NCI-H82 treated with DMSO at 0.1 percent for 48 hours (cell line): ENCODE measurements at regions not wholly inside any gene's neighbourhood (a gene's known extent, or its start where the extent isn't known, plus 50 kb on each side); places are given as distances from the start of the nearest gene placed in this dataset.
"Not testable (repeated sequence)": the region's sequence is repeated elsewhere in the genome, so short reads cannot be mapped to it uniquely, and the experiment has no call there.

Experiments
- DNase-seq: peaks from one replicate; lab custom pipeline; 2025; ENCODE audit not compliant: unreplicated experiment; lab: John Stamatoyannopoulos, UW

DNA sequence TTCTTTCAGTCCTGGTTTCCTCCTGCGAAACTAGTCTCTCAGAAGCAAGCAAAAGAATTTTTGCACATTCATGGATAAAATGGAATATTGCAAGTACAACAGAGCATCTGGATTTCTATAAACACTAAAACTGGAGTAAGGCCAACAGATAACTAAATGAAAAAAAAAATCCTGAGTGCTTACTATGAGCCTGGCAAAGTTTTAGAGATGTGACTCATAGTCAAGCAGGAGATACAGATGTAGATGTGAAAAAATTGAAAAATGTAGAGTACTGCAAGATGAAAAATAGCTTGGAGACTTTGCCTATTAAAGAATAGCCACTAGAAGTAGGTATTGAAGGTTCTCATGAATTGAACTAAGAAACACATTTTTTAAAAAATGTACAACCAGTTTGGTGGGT, 397.4 kb downstream of the OTOL1 start:
- no peak for DNase-seq

DNA sequence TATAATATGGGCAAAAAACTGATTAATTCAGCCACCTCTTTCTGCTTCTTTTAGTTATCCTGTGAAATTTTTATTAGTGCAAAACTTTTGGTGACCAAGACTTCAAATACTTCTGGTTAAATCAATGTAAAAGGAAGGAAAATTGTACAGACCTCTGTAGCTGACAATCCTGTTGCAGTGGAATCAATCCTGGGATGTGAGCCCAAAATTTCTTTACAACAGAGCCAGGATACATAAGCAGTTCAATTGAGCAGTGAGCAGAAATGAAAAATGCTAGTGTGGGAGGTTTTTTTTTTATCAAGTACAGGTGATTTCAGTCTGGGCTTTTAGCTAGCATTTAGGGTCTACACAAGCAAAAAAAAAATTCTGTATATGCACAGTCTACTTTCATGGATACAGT, 398.0 kb downstream of the OTOL1 start:
- no peak for DNase-seq

DNA sequence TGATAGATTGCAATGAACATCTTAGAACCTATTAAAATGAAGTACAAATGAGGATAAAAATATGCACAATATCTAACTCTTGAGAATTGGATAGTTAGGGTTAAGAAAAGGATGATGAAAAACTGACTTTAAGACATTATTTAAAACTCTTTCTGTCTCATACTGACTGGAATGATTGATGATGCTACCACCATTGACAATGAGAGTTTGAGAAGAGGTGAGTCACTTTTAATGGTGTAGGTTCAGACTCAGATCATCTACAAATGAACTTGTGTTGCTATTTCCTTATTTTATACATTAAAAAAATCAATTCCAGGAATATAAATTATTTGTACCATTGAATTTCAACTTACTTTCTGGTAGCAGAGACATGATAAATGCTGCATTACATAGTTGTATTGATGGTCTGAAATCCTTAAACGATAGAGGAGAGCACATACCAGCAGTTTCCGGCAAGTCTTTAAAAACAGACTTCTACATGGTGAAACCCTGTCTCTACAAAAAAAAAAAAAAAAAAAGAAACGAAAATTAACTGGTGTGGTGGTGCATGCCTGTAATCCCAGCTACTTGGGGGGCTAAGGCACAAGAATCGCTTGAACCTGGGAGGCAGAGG, 409.0 kb downstream of the OTOL1 start:
- DNase-seq: no peak

DNA sequence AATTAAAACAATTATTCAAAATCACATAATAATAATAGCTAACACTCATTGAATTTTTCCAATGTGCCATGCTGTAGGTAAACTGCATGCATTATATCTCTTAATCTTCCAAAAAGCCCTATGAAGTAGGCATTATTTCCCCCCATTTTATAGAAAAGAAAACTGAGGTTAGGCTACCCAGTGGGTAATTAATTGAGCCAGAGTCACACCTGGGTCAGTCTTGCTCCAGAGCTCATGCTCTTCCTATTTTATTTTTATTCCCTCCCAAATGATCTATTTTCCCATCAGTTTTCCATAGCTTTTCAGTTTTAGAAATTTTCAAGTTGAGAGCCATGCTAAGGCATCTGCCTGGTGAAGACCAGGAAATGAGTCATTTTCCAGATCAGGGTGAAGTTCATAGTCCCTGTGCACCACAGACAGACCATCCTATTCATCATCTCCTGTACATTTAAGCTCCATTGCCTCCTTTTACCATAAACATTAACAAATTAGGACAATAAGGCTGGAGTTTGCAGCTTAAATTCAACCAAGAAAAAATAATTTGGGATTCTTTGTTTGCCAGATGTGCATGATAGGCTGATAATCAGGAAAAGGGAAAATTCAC, 417.3 kb downstream of the OTOL1 start:
- DNase-seq: no peak

DNA sequence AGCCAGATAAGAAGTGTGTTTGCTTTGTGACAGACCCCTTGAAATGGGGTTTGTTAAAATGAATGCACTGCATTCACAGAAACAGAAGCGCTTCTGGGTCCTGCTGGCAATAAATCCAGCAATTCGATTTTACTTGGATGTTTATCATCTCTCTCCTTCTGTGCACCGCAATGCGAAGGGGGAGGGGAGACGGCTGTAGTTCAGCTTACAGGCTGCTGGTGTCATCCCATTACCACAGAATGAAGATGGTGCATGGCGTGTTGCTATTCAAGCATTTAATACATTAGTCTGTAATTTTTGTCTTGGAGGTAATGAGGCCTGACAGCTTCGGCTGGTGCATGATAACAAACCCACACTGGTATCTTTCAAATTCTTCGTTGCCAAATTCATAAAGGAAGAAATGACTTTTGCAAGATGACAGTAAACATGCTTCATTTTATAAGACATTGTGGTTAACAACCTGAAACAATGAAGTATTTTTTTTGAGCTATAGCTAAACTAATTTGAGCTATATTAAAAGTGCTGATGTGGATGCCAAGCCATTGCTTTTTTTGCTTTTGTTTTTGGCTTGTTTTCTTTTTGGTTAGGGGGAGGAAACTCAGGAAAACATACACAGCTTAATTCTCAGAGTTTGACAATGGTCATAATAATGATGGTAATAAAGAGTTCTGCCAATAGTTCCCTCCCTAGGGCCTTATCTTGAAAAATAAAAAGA, 418.3 kb downstream of the OTOL1 start:
- DNase-seq: peak; percentile 45

DNA sequence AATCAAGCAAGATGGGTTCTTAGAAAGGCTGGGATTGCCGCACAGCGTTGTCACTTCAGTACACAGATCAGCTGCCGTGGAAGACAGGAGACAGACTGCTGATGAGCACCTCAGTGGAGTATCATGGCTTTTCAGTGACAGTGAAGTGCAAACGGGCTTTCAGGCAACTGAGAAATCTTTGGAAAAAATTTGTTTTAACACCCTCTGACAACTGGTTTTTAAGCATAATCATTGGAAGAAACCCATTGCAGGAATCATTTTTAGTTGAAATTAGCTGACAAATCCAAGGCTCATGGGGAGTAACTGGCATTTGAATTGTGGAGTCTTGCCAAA, 418.8 kb downstream of the OTOL1 start:
- no peak for DNase-seq

DNA sequence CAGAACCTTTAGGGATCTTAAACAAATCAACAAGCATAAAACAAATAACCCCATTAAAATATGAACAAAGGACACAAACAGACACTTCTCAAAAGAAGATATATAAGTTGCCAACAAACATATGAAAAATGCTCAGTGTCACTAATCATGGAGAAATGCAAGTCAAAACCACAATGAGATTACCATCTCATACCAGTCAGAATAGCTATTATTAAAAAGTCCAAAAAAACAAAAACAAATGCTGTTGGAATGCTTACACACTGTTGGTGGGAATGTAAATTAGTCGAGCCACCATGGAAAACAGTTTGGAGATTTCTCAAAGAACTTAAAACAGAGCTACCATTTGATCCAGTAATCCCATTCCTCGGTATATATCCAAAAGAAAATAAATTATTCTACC, 423.6 kb downstream of the OTOL1 start:
- no peak for DNase-seq

DNA sequence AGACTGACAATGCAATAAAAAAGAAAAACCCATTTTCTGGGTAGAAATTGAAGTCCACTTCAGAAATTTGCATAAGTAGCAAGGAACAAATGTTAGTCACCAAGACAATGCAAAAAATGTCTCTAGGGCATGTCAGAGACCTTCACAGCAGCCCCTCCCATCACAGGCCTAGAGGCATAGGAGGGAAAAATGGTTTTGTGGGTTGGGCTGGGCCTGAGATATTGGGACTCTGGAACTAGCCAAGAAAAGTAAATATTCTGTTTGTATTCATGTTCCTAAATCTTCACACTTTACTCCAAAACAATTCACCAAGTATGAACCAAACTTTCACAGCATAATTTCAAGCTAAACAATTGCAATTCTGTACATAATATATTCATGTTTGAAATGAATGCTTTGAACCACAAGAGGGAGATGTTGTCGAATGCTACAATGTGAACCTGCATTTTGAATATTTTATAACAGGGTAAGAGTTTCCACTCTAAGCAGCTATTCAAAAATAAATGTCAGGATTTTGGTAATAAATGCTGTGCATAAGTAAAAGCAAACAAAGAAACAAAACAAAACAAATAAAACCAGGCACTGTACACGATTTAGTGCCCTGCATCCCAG, 429.2 kb downstream of the OTOL1 start:
- no peak for DNase-seq

DNA sequence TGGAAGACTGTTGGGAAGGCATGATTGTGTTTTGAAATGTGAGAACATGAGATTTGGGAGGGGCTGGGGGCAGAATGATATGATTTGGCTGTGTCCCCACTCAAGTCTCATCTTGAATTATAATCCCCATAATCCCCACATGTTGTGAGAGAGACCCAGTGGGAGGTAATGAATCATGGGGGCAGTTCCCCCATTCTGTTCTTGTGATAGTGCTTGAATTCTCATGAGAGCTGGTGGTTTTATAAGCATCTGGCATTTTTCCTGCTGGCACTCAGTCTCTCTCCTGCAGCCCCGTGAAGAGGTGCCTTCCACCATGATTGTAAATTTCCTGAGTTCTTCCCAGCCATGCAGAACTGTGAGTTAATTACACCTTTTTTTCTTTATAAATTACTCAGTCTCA, 430.5 kb downstream of the OTOL1 start:
- DNase-seq: no peak

DNA sequence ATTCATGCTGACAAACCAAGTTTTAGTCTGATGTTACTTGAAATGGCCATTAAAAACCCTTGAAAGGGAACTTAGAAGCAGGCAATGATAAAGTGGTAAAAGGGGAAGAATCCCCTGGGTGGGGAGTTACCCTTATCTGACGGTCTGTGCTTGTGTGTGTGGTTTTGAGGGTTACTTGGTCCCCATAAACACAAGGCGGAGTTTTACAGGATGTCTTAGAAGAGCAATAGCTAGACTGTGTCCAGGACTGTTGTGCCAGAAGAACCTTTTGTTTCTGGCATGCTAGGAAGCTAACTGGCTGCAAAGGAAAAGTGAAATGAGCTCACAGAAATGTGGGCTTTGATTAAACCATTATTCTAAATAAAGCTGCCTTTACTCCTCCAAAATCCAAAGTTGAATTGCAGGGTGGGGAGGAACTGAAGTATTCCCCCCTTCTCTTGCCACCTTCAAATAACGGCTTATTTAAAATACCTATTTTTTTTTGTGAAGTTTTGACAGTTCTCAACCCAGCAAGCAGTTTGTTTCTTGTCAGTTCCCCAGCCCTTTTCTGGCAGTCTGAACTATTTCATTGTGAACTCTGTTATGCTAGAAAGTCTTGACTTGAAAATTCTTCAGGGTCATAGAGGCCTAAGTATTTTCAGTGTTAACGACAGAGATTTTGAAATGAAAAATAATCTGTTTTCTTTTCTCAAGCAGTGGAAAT, 443.5 kb downstream of the OTOL1 start:
- no peak for DNase-seq

DNA sequence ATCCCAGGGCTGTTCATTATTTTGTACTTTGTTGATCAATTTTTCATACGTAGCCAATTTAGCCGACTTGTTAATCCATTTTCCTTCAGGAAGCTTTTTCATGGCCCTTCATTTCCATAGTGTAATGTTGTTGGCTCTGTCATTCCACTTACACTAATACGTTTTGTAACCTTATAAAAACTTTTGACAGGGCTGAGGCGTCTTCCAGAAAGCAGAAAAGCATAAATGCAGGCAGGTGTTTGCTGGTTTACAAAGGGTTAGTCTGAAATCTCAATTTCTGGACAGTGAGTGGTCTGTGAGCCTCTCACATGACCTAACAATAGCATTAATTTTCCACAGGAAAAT, 444.0 kb downstream of the OTOL1 start:
- no peak for DNase-seq

DNA sequence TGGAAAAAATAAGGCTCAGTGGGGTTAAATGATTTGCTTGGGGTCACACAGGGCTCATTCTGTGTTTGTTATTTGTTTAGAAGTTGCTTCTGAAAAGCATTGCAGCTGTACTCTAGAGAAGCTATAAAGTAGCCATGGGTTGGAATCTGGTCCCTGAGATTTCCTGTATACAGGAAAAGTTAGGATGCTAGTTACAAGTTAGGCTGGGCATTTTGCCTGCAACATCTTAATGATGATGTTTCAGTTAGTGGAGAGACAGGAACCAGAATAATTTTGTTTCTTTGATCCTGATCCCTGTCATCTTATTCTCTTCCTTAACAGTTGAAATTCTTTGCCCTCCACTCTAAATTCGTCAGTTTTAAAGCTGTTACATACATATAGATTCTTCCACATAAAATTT, 445.3 kb downstream of the OTOL1 start:
- no peak for DNase-seq

DNA sequence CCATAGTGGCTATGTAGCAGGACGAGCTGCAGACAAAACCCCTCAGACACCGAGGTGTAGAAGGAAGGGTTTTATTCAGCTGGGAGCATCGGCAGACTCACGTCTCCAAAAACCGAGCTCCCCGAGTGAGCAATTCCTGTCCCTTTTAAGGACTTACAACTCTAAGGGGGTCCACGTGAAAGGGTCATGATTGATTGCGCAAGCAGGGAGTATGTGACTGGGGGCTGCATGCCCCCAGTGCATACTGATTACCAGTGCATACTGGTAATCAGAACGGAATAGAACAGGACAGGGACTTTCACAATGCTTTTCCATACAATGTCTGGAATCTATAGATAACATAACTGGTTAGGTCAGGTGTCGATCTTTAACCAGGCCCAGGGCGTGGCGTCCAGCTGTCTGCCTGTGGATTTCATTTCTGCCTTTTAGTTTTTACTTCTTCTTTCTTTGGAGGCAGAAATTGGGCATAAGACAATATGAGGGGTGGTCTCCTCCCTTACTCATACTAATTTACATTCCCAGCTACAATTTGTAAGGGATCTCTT, 447.3 kb downstream of the OTOL1 start:
- DNase-seq: not testable (repeated sequence)

DNA sequence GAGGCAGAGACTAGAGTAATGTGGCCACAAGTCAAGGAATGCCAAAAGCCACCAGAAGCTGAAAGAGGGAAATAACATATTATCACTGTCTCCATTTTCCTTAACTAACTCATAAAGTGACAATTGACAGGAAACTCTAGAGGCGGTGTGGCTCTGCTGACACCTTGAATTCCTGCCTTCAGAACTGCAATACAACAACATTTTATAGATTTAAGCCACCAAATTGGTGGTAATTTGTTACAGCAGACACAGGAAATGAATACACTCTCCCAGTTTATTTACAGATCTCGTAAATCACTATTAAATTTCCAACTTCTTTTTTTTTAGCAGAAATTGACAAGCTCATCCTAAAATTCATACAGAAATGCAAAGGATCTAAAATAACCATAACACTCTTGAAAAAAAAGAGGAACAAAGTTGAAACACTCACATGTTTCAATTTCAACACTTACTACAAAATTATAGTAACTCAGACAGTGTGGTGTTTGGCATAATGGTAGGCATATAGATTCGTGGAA, 449.9 kb downstream of the OTOL1 start:
- DNase-seq: no peak

DNA sequence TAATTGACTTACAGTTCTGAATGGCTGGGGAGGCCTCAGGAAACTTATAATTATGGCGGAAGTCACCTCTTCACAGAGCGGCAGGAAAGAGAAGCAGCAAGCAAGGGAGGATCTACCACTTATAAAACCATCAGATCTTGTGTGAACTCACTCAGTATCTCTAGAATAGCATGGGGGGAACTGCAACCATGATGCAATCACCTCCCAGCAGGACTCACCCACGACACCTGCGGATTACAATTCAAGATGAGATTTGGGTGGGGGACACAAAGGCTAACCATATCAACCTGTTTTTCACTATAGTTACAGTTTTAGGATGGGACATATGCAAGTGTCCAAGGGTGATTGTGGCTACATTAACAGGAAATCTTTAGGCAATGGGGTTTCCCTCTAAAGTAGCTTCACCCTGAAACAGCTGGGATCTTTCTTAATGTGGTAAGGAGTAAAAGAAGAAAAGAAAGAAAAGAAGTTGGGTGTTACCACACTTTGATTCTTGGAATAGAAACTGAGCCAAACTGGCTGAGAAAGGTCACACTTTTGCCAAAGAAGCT, 453.8 kb downstream of the OTOL1 start:
- no peak for DNase-seq

DNA sequence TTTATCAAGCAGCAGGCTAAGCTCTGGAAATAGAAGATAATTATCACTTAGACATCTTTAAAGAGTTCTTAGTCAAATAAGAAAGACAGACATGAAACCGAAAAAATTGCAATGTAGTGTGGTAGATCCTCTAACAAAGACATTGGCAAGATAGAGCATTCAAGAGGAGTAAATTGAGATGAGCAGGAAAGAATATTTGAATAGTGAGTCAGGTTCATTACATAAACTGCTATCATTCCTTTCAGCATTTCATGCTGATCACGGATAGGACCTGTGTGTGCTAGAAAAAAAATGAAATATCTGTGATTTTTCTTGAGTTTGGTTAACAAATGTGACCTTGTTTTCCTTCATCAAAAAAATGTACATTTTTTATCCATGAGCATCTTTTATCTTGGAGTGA, 460.9 kb downstream of the OTOL1 start:
- no peak for DNase-seq

DNA sequence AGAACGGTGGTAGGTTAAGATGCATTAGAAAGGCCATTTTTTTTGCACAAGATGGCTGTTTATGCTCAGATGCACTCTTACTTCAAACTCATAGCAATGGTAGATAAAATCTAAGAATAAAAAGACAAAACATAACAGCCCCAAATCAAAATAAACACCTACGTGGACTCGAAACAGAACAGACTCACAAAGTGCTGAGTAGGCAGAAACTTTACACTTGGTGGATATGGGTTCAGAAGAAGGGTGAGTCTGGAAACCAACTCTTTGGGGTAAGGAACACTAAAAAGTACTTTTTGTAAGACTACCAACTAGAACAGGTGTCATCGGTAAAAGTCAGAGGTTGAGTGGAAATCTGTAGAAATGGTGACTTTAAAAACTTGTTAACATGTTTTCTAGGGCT, 468.2 kb downstream of the OTOL1 start:
- no peak for DNase-seq

DNA sequence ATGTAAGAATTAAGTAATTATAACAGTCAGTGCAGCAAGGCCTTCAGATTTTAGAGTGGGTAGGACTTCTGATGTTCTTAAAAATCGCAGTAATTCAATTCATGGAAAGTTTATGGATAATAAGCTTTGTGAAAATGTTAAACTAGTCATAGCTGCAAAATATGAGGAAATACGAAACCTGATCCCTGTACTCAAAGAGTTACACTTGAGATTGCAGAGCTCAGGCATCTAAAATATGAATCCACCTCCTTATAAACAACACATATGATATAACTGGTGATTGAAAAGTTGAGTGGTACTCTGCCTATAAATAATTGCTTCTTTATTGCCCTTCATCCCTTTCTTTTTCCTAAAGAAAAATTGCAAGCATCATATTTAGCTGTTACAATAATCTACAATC, 473.3 kb downstream of the OTOL1 start:
- no peak for DNase-seq

DNA sequence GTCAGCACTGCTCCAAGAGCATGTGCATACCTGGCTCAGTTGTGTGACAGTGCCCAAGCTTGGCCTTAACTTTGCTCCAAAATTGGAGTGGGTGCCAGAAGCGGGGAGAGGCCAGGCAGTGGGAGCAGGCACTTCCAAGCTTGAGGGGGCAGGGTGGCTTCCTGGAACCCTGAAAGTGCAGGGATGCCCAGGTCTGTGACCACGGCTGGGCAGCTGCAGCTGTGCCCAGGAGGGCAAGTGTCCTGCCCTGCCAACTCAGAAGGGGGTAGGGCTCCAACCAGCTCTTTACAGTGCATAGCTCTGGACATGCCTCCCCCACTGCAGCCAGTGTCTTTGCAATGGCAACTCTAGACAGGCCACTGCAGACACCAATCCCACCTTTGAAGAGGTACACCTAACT, 478.6 kb downstream of the OTOL1 start:
- DNase-seq: no peak

DNA sequence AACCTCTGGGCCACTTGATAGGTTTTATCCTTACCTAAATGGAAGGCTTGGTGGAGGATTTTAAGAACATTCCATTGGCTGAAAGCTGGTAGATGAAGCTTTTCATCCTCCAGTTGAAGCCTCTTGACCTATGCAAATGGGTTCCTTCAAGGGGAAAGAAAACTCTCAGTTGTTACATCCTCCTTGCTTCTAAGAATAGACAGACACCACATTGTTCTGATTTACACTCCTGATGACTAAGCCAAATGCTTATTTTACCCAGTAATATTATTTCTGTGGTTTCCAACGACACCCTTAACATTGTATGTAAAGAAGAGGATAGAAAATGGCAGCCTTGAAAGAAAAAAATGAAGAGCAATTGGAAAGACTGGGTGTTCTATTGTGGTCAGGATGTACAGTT, 480.5 kb downstream of the OTOL1 start:
- no peak for DNase-seq

DNA sequence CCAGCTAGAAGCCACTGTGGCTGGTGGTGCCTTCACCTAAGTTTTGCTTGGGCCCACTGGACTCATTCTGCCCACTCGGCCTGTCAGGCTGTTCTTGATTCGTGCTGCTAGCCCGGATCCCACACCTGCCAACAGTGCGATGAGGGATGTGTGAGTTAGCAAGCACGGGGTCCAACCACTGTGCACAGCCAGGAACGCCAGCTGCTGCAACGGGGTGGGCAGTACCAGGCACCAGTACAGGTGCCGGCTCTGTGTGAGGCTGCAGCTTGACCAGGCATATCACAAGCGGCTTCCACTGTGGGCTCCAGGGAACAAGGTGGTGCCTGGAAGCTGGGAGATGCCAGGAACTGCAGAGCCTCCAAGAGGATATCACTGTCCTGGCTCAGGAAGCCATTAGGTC, 481.2 kb downstream of the OTOL1 start:
- no peak for DNase-seq
